Keratinocyte (primary cell): ENCODE measurements at regions not wholly inside any gene's neighbourhood (a gene's known extent, or its start where the extent isn't known, plus 50 kb on each side); places are given as distances from the start of the nearest gene placed in this dataset.

Source experiments
- DNase-seq: peaks from one replicate; pipeline ENCODE4 v3.0.0-alpha.2; 2011; ENCODE audit warnings: low read depth, missing footprints, low spot score
- FAIRE-seq: peaks from 2 replicates; lab custom pipeline; 2011; peaks lifted over from hg19 to GRCh38; lab: Jason Lieb, UNC
- H2AFZ ChIP-seq: 2 replicates; pipeline ENCODE4 v1.6.0; 2012; ENCODE audit warnings: low read length, control low read depth, inconsistent platforms; ENCODE audit not compliant: control insufficient read depth
- H3K27ac ChIP-seq: 2 replicates; pipeline ENCODE4 v1.5.1; 2011; ENCODE audit warnings: low read length; ENCODE audit not compliant: control insufficient read depth, insufficient read depth
- H3K27me3 ChIP-seq: 3 replicates; pipeline ENCODE4 v1.6.0; 2011; ENCODE audit warnings: low read length; ENCODE audit not compliant: control insufficient read depth, insufficient read depth; ENCODE audit errors: extremely low read depth
- H3K36me3 ChIP-seq, 2 experiments: 2 replicates in 1 of 2; 3 replicates in 1 of 2; pipeline ENCODE4 v1.5.1; 2011; ENCODE audit warnings: low read length in 2 of 2, mild to moderate bottlenecking in 1 of 2; ENCODE audit not compliant: control insufficient read depth in 2 of 2, insufficient read depth in 2 of 2; ENCODE audit errors: extremely low read depth in 1 of 2
- H3K4me1 ChIP-seq: 3 replicates; pipeline ENCODE4 v1.5.1; 2011; ENCODE audit warnings: low read length; ENCODE audit not compliant: control insufficient read depth, insufficient read depth; ENCODE audit errors: extremely low read depth
- H3K4me2 ChIP-seq: 3 replicates; pipeline ENCODE4 v1.6.0; 2011; ENCODE audit warnings: low read depth, low read length; ENCODE audit not compliant: control insufficient read depth, insufficient read depth; ENCODE audit errors: extremely low read depth
- H3K4me3 ChIP-seq, 3 experiments: fragments of 200-600 bp in 1 of 3; sonication (generic) in 1 of 3; 2 replicates in 2 of 3; 3 replicates in 1 of 3; pipeline ENCODE4 v1.5.1; 2011 to 2016; ENCODE audit warnings: low read length in 3 of 3, mild to moderate bottlenecking in 3 of 3, control low read depth in 2 of 3, inconsistent platforms in 1 of 3, low read depth in 1 of 3, mixed read lengths in 1 of 3, mixed run types in 1 of 3, moderate library complexity in 1 of 3; ENCODE audit not compliant: control insufficient read depth in 2 of 3, insufficient read depth in 2 of 3; ENCODE audit errors: extremely low read depth in 1 of 3
- H3K79me2 ChIP-seq: 2 replicates; pipeline ENCODE4 v1.6.0; 2012; ENCODE audit warnings: low read length; ENCODE audit not compliant: control insufficient read depth, insufficient read depth
- H3K9ac ChIP-seq: 3 replicates; pipeline ENCODE4 v1.6.0; 2011; ENCODE audit warnings: low read length; ENCODE audit not compliant: control insufficient read depth, insufficient read depth; ENCODE audit errors: extremely low read depth
- H3K9me1 ChIP-seq: 3 replicates; pipeline ENCODE4 v1.6.0; 2011; ENCODE audit warnings: low read length; ENCODE audit not compliant: control insufficient read depth, insufficient read depth; ENCODE audit errors: extremely low read depth
- H3K9me3 ChIP-seq: 2 replicates; pipeline ENCODE4 v1.5.1; 2012; ENCODE audit warnings: low read depth, low read length; ENCODE audit not compliant: control insufficient read depth
- H4K20me1 ChIP-seq: 3 replicates; pipeline ENCODE4 v1.6.0; 2011; ENCODE audit warnings: low read length; ENCODE audit not compliant: control insufficient read depth, insufficient read depth; ENCODE audit errors: extremely low read depth
- EZH2 ChIP-seq: IDR thresholded peaks from one replicate; pipeline ENCODE4 v1.6.1; 2012; ENCODE audit warnings: inconsistent platforms, mild to moderate bottlenecking, low read length, moderate library complexity
- dilution Hi-C: fragments of 300-500 bp; cut with MboI; formaldehyde crosslinking; loops from one replicate; pipeline ENCODE4 v1.7.0; 2020; ENCODE audit warnings: low sequenced_read_pairs; ENCODE audit not compliant: extremely low pct_ligation_motif_present
- TF ChIP-seq, protein P1 (sequence below), 3 experiments: IDR thresholded peaks in 1 of 3; conservative IDR thresholded peaks in 1 of 3; optimal IDR thresholded peaks in 1 of 3; 2 replicates in 2 of 3; 3 replicates in 1 of 3; pipeline versions ENCODE3 to v1.5.1; 2011; ENCODE audit warnings: low read length in 3 of 3, mild to moderate bottlenecking in 3 of 3, moderate library complexity in 2 of 3, control low read depth in 1 of 3, inconsistent platforms in 1 of 3; ENCODE audit not compliant: insufficient read depth in 2 of 3; ENCODE audit errors: extremely low read depth in 1 of 3

DNA sequence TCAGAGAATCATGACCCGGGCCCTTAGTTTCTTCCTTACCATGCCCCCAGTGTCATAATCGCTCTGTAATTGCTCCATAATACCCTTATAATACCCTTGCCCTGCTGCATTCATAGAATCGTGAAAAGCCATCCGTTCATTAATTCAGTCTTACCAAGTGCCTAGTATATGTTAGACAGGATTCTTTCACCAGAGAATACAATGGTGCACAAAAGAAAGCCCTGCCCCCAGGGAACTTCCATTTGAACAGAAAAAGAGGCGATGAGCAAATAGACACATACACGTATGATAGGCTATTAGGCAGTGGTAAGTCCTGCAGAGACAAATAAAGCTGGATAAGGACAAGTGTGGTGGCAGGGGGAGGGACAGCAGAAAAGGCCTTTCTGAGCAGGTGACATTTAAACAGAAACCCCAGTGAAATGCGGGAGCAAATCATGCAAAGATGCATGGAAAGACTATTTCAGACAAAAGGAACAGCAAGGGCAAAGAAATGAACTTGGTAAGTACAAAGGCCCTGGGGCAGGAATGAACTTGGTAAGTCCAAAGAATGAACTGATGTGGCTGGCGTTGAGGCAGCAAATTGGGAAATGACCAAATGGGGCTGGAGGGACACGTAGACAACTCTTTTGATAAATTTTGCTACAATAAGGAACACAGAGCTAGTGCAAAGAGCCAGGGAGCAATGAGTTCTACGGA, 74.6 kb upstream of the CREB3L1 start:
- no peak overlapping the region for H3K4me3 ChIP-seq
- FAIRE-seq: no peak
- no peaks in the 10 kb centered on the region for H3K9me1 ChIP-seq
- no peak overlapping the region for H2AFZ ChIP-seq
- TF ChIP-seq, protein P1, sequence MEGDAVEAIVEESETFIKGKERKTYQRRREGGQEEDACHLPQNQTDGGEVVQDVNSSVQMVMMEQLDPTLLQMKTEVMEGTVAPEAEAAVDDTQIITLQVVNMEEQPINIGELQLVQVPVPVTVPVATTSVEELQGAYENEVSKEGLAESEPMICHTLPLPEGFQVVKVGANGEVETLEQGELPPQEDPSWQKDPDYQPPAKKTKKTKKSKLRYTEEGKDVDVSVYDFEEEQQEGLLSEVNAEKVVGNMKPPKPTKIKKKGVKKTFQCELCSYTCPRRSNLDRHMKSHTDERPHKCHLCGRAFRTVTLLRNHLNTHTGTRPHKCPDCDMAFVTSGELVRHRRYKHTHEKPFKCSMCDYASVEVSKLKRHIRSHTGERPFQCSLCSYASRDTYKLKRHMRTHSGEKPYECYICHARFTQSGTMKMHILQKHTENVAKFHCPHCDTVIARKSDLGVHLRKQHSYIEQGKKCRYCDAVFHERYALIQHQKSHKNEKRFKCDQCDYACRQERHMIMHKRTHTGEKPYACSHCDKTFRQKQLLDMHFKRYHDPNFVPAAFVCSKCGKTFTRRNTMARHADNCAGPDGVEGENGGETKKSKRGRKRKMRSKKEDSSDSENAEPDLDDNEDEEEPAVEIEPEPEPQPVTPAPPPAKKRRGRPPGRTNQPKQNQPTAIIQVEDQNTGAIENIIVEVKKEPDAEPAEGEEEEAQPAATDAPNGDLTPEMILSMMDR (optimal IDR thresholded peaks at IDR 0.05 in 1 of 3, IDR thresholded peaks at IDR 0.05 in 1 of 3, conservative IDR thresholded peaks at IDR 0.05 in 1 of 3; ENCODE audit: extremely low read depth in 1 of 3, insufficient read depth in 2 of 3, low read length in 3 of 3): no peak
- TF ChIP-seq EZH2: no peak
- H3K4me2 ChIP-seq: no peak overlapping the region
- H3K9me3 ChIP-seq: no peaks in the 10 kb centered on the region
- H3K79me2 ChIP-seq: no peaks in the 10 kb centered on the region
- peaks cover 10% of the 10 kb centered on the region for H3K27me3 ChIP-seq
- no peak for DNase-seq
- H4K20me1 ChIP-seq: no peaks in the 10 kb centered on the region
- H3K4me1 ChIP-seq: no peaks in the 10 kb centered on the region
- H3K27ac ChIP-seq: no peak overlapping the region
- dilution Hi-C loops: no loop called here
- no peak overlapping the region for H3K9ac ChIP-seq
- H3K36me3 ChIP-seq: no peaks in the 10 kb centered on the region

DNA sequence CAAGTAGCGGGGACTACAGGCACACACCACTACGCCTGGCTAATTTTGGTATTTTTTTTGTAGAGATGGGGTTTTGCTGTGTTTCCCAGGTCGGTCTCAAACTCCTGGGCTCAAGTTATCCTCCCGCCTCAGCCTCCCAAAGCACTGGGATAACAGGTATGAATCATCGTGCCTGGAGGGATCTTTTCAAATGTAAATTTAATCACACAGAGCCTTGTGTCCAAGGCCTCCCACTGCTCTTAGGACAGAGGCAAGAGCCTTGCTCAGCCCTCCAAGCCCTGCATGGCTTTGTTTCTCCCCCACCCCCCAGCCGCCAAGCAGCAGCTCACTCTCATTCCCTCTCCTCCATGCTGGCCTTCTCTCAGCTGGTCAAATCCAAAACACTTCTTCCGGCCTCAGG, 75.3 kb upstream of the CREB3L1 start:
- H3K9me1 ChIP-seq: no peaks in the 10 kb centered on the region
- FAIRE-seq (no peak), DNase-seq (peak; percentile 5)
- H3K9me3 ChIP-seq: no peaks in the 10 kb centered on the region
- no peaks in the 10 kb centered on the region for H3K36me3 ChIP-seq
- no peak overlapping the region for H3K4me3 ChIP-seq
- no peaks in the 10 kb centered on the region for H4K20me1 ChIP-seq
- H3K79me2 ChIP-seq: no peaks in the 10 kb centered on the region
- TF ChIP-seq, protein P1 (optimal IDR thresholded peaks at IDR 0.05 in 1 of 3, IDR thresholded peaks at IDR 0.05 in 1 of 3, conservative IDR thresholded peaks at IDR 0.05 in 1 of 3; ENCODE audit: extremely low read depth in 1 of 3, insufficient read depth in 2 of 3, low read length in 3 of 3): no peak
- no peak for TF ChIP-seq EZH2
- no peak overlapping the region for H3K27ac ChIP-seq
- dilution Hi-C loops: no loop called here
- peaks cover 10% of the 10 kb centered on the region for H3K27me3 ChIP-seq
- no peaks in the 10 kb centered on the region for H3K4me1 ChIP-seq
- no peak overlapping the region for H2AFZ ChIP-seq
- H3K4me2 ChIP-seq: no peak overlapping the region
- no peak overlapping the region for H3K9ac ChIP-seq
